Spinal cord (tissue), 9 donors: ENCODE measurements at regions not wholly inside any gene's neighbourhood (a gene's known extent, or its start where the extent isn't known, plus 50 kb on each side); places are given as distances from the start of the nearest gene placed in this dataset.
A peak's percentile ranks its signal among the peaks of the same experiment; 100 is the strongest.

Experiments
- DNase-seq, 6 donors: peaks; one replicate each; pipeline versions ENCODE4 v3.0.0 to v3.0.0-alpha.2; 2013 to 2015; ENCODE audit warnings: low spot score in 6 of 6, low read depth in 4 of 6
- H3K27ac ChIP-seq: one replicate; pipeline ENCODE4 v1.5.1; 2013; ENCODE audit warnings: low read depth, low read length, control low read depth
- H3K27me3 ChIP-seq: one replicate; pipeline ENCODE4 v1.6.1; 2013; ENCODE audit warnings: low read length; ENCODE audit not compliant: control insufficient read depth, insufficient read depth
- H3K36me3 ChIP-seq: one replicate; pipeline ENCODE4 v1.6.1; 2013; ENCODE audit warnings: low read length; ENCODE audit not compliant: control insufficient read depth, insufficient read depth
- H3K4me1 ChIP-seq: one replicate; pipeline ENCODE4 v1.6.1; 2013; ENCODE audit warnings: low read length; ENCODE audit not compliant: control insufficient read depth, insufficient read depth
- H3K4me3 ChIP-seq: one replicate; pipeline ENCODE4 v1.5.1; 2013; ENCODE audit warnings: low read depth, low read length, control low read depth
- H3K9me3 ChIP-seq: one replicate; pipeline ENCODE4 v1.6.1; 2013; ENCODE audit warnings: low read length; ENCODE audit not compliant: control insufficient read depth, insufficient read depth
- WGBS: methylation state at CpG from one replicate; pipeline ENCODE4 v1.1.5; 2013; ENCODE audit warnings: missing lambda C conversion rate; ENCODE audit not compliant: insufficient coverage; 5-methylcytosine and 5-hydroxymethylcytosine counted together
- donor health status: healthy.

GRCh38 chr10:114708084-114708483 is 50.0 kb upstream of the ABLIM1 start:
- 67% methylated on average over 5 of the region's 5 CpGs for WGBS
- Histone ChIP-seq H3K36me3 (no peaks in the 10 kb centered on the region), H3K4me1 (peaks cover 2% of the 10 kb centered on the region), H3K4me3 (no peak overlapping the region), H3K27ac (no peak overlapping the region), H3K27me3 (peaks cover 5% of the 10 kb centered on the region), H3K9me3 (no peaks in the 10 kb centered on the region)
- DNase-seq: no peak

- peaks cover 2% of the 10 kb centered on the region for H3K4me1 ChIP-seq
- no peak overlapping the region for H3K4me3 ChIP-seq
- no peak for DNase-seq
- H3K9me3 ChIP-seq: no peaks in the 10 kb centered on the region
- no peaks in the 10 kb centered on the region for H3K36me3 ChIP-seq
- no CpG with 5 or more reads among the region's 5 CpGs for WGBS
- H3K27ac ChIP-seq: no peak overlapping the region
- peaks cover 5% of the 10 kb centered on the region for H3K27me3 ChIP-seq
Measured at GRCh38 chr10:114708717-114709335, 50.8 kb upstream of the ABLIM1 start.

GRCh38 chr10:114709984-114710383 is 51.9 kb upstream of the ABLIM1 start:
- Histone ChIP-seq H3K4me1 (peaks cover 2% of the 10 kb centered on the region), H3K9me3 (no peaks in the 10 kb centered on the region), H3K36me3 (no peaks in the 10 kb centered on the region), H3K27me3 (peaks cover 5% of the 10 kb centered on the region), H3K4me3 (no peak overlapping the region), H3K27ac (no peak overlapping the region)
- no peak for DNase-seq
- whole genome bisulfite sequencing: no CpG with 5 or more reads among the region's 2 CpGs

GRCh38 chr10:114711176-114711868 is 53.2 kb upstream of the ABLIM1 start:
- WGBS: no CpG with 5 or more reads among the region's 5 CpGs
- no peak overlapping the region for H3K27ac ChIP-seq

GRCh38 chr10:114711869-114712250 is 53.8 kb upstream of the ABLIM1 start:
- H3K9me3 ChIP-seq: no peaks in the 10 kb centered on the region
- no peak overlapping the region for H3K4me3 ChIP-seq
- H3K27me3 ChIP-seq: peaks cover 2% of the 10 kb centered on the region
- H3K27ac ChIP-seq: no peak overlapping the region
- DNase-seq: no peak
- WGBS: 95% methylated on average over 6 of the region's 7 CpGs
- H3K36me3 ChIP-seq: no peaks in the 10 kb centered on the region
- H3K4me1 ChIP-seq: peaks cover 5% of the 10 kb centered on the region

More at GRCh38 chr10:114711176-114711868, 53.2 kb upstream of the ABLIM1 start:
- H3K4me3 ChIP-seq: no peak overlapping the region
- no peaks in the 10 kb centered on the region for H3K9me3 ChIP-seq
- H3K4me1 ChIP-seq: peaks cover 5% of the 10 kb centered on the region
- no peaks in the 10 kb centered on the region for H3K36me3 ChIP-seq
- peaks cover 2% of the 10 kb centered on the region for H3K27me3 ChIP-seq
- peak in 1 of 6 donors; percentile 68 for DNase-seq

GRCh38 chr10:114713525-114714090 is 55.5 kb upstream of the ABLIM1 start:
- Histone ChIP-seq H3K9me3 (no peaks in the 10 kb centered on the region), H3K4me3 (no peak overlapping the region), H3K4me1 (peaks cover 5% of the 10 kb centered on the region), H3K27ac (peak overlapping the region; percentile 71), H3K36me3 (no peaks in the 10 kb centered on the region), H3K27me3 (peaks cover 2% of the 10 kb centered on the region)
- peak in 1 of 6 donors; percentile 59 for DNase-seq
- no CpG with 5 or more reads among the region's 5 CpGs for WGBS

- Histone ChIP-seq H3K27me3 (peaks cover 2% of the 10 kb centered on the region), H3K9me3 (no peaks in the 10 kb centered on the region), H3K4me1 (peaks cover 5% of the 10 kb centered on the region), H3K4me3 (no peak overlapping the region), H3K36me3 (no peaks in the 10 kb centered on the region), H3K27ac (peak overlapping the region; percentile 71)
- 33% methylated on average over 2 of the region's 5 CpGs for WGBS
- peak in 3 of 6 donors; percentile 43 to 76 (median 62) for DNase-seq
Measured at GRCh38 chr10:114714281-114714741, 56.2 kb upstream of the ABLIM1 start.

GRCh38 chr10:114715171-114715670 is 57.1 kb upstream of the ABLIM1 start:
- no peak overlapping the region for H3K4me3 ChIP-seq
- no peaks in the 10 kb centered on the region for H3K36me3 ChIP-seq
- H3K27me3 ChIP-seq: peaks cover 2% of the 10 kb centered on the region
- peak in 1 of 6 donors; percentile 74 for DNase-seq
- H3K4me1 ChIP-seq: peaks cover 5% of the 10 kb centered on the region
- H3K9me3 ChIP-seq: no peaks in the 10 kb centered on the region
- 42% methylated on average over 6 of the region's 7 CpGs for WGBS
- H3K27ac ChIP-seq: peak overlapping the region; percentile 71

GRCh38 chr10:114716811-114717404 is 58.8 kb upstream of the ABLIM1 start:
- no peak for DNase-seq
- no peak overlapping the region for H3K4me3 ChIP-seq
- H3K36me3 ChIP-seq: no peaks in the 10 kb centered on the region
- peaks cover 3% of the 10 kb centered on the region for H3K4me1 ChIP-seq
- H3K27me3 ChIP-seq: peaks cover 2% of the 10 kb centered on the region
- no peak overlapping the region for H3K27ac ChIP-seq
- no peaks in the 10 kb centered on the region for H3K9me3 ChIP-seq
- WGBS: no CpG with 5 or more reads among the region's 2 CpGs
